Dedifferentiated amniotic fluid mesenchymal stem cell (primary cell): ENCODE measurements at regions not wholly inside any gene's neighbourhood (a gene's known extent, or its start where the extent isn't known, plus 50 kb on each side); places are given as distances from the start of the nearest gene placed in this dataset.
"Not testable (repeated sequence)": the region's sequence is repeated elsewhere in the genome, so short reads cannot be mapped to it uniquely, and the experiment has no call there.

Source experiments
- DNase-seq: peaks from one replicate; pipeline ENCODE4 v3.0.0-alpha.2; 2016; ENCODE audit errors: extremely low spot score

DNA sequence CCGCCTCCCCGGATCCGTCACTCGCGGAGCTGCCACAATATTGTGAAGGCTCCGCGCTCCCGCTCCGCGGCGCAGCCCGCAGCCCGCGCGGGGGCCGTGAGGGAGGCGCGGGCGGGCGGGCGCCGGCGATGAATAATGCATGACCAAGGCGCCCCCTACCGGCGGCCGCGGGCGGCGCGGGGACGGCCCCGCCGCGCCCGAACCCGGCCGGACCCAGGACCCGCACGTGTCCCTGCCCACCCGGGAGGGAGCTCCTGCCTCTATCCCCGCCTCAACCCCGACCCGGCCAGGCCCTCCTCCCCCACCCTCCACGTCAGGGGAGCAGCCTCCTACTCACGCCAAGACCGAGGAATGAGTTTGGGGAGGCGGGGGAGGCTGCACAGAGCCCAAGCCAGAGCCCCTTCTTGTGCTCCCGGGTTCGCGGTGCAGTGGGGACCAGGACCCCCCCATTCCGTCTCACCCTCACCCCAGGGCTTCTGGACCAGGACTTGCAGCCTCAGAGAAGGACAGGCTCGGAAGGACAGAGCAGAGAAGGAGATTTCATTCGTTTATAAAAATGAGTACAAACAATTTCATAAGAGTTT, 70.8 kb upstream of the CASZ1 start:
- no peak for DNase-seq

DNA sequence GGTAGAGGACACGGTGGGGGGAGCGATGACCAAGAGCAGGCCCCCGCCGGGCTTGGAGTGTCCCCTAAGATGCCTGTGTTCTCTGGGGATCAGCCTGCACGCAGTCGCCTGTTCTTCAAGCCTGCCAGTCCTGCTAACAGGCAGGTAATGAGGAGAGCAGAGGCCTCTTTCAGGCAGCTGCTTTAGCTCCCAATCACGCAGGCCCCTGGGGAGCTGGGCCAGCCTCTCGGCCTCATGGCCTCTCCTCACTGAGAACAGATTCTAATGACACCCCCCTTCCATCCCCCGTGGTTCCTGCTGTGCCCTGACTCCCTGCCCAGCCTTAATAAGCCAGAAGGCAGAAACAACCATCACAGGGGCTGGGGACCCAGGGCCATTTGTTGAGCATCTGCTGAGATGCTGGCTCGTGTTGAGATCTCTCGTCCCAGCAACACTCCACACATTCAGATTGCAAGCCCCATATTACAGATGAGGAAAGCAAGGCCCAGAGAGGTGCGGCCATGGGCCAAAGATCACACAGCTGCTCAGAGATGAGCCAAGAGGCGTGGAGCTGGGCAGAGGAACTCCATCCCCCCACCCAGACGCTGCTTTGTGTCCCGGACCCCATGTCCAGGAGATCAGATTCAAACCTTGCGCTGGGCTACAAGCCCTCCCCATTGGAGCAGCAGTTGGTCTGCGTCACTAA, 71.6 kb upstream of the CASZ1 start:
- no peak for DNase-seq

DNA sequence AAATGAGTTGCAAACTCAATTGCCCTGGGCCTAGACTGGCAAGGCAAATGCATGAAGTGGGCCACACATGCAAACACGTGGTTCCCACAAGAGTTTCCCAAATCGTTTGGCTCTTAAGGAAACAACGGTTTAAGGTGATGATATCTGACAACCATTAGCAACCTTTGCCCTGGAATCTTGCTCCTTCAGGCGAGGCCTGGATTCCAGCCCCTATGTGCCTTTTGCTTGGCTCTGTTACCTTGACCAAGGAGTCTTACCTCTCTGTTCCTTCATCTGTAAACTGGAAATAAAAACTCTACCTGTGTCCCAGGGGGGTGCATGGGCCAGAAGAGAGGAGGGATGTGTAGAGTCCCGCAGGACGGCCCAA, 72.1 kb upstream of the CASZ1 start:
- no peak for DNase-seq

DNA sequence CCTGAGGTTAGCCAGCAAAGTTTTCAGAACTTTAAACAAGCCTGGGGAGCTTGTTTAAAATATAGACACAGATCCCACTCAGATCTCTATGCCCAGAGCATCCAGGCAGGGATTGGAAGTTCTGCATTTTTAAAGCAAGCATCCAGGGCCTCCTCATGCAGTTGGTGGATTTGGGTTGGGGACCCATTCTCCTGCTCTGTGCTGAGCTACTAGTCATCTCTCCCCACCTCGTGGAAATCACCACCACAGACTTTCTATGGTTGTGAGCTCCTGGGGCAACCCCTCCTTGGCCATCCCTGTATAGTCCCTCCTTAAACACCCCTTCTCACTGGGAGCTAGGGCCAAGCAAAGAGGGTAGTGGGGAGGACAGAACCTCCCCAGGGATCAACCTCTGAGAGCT, 73.5 kb upstream of the CASZ1 start:
- no peak for DNase-seq

DNA sequence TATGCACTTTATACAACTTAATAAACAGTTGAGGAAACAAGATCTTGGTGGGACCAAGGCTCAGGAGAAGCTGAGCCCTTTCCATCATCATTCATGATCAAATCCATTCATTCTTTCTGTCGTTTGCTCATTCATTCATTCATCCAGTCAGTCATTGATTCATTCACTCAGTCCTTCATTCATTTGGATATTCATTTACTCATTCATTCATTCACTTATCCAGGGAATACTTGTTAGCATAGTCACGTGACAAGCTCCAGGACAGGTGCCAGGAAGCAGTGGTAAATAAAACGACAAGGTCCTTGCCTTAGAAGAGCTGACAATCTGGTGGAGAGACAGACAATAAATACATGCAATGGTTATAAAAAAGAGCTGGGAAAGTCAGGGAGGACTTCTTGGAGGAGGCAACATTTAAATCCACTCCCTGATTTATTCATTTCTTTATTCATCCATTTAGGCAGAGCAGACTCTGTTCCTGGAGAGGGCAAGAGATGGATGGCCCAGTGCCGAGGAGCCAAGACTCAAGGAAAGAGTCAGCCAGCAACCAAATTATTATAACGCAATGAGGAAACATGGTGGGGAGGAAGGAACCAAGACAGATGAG, 74.1 kb upstream of the CASZ1 start:
- DNase-seq, result no peak

DNA sequence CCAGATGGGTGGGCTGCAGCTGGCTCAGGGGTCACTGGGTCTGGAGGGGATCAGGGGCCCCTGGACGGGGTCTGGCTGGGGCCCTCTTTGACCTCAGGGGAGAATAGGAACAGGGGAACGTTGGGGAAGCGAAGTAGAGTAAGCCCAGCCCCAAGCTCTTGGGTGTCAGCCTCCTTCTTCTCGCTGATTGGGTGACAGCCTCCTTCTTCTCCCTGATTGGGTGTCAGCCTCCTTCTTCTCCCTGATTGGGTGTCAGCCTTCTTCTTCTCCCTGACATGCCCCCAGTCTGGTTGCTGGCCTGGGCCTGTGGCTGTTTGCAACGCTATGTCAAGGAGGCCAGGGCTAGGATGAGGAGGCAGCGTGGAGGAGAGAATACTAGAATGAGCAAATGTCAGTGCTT, 76.7 kb upstream of the CASZ1 start:
- DNase-seq, result no peak

DNA sequence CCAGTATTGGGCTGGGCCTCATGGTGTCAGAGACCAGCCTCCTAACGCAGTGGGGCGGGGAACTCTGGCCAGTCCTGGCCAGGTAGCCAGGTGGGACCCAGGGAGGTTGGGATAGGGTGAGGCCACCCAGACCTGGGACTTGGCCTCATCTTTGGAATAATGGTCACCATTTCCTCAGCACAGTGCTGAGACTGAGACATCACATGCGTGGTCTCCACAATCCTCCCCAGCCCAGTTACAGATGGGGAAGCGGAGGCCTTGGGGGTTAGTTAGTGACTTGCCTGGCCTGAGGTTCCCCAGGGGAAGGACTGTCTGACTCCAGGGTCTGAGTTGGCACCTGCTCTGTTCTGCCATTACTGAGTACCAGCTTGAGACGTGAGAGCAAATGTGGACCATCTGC, 77.9 kb upstream of the CASZ1 start:
- DNase-seq, result no peak

DNA sequence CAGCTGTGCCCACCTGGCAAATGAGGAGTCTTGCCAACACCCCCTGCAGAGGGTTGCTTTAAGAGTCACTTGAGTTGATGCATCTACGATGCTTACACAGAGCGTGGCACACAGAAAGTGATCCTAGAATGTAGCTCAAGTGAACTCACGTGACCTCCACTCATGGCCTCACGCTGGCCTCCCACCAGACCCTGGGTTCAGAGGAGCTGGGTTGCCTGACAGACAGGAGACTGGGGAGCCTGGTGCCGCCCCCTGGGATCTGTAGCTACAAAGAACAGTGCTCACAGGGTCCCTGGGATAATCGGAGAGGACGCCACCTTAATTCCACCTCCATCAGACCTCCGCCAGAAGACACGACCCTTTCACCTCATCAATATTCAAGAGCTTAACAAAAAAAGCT, 81.4 kb upstream of the CASZ1 start:
- no peak for DNase-seq

DNA sequence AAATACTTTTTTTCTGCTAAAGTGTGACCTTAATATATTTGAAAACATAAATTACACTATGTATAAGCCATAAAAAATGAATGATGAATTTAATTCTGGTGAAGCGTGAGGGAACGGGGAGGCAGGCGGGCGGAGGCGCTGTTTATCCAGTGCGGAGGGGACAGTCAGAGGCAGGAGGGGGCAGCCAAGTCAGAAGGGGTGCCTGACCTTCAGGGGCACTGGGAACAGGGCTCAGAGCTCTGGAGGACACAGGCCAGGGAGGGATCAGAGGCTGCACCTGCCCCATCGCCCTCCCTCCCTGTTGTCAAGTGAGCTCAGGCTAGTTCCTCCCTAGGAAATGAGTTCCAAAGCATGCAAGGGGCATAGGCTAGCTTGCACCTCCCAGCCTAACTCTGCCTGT, 82.0 kb upstream of the CASZ1 start:
- DNase-seq, result no peak

DNA sequence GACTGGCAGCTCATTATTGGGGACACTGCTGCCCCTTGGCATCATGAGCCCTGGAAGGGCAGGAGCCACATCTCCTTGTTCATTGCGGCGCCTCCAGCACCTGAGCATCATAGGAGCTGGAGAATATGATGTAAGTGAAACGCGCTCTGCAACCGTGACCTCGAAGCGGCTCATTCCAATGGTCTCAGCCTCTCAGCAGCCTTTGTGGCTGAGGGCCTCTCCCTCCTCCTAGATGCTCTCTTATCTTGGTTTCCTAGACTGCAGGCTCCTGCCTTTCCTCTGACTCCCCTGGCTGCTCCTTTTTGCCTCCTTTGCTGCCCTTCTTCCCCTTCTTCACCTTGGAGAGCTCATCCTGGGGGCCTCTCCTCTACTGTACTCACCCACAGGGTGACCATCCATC, 83.6 kb upstream of the CASZ1 start:
- DNase-seq, result no peak

DNA sequence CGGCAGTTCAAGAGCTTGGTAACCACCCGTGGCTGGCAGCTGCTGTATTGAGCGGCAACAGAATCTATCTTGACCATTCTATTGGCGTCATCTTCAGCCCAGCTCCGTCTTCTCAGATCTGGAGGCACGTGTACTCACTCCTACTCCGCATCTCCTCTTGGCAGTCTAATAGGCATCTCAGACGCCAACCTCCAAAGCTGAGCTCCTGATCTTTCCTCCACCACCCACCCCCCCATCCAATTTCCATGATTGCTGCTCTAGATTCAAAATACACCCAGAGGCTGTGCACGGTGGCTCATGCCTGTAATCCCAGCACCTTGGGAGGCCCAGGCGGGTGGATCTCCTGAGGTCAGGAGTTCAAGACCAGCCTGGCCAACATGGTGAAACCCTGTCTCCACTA, 84.6 kb upstream of the CASZ1 start:
- DNase-seq, result no peak

DNA sequence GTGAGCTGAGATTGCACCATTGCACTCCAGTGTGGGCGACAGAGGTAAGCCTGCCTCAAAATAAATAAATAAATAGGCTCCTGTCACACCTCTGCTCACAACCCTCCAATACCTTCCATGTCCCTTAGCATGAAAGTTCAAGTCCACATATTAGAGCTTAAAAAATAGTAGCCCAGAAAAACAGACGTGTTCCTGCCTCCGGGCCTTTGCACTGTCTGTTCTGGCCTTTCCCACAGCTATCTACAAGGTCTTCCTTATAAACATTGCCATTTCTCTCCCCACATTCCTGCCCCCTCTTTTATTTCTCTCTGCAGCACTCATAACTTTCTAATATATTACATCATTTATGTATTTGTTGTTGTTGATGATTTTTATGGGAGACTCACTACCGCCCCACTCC, 85.6 kb upstream of the CASZ1 start:
- no peak for DNase-seq

DNA sequence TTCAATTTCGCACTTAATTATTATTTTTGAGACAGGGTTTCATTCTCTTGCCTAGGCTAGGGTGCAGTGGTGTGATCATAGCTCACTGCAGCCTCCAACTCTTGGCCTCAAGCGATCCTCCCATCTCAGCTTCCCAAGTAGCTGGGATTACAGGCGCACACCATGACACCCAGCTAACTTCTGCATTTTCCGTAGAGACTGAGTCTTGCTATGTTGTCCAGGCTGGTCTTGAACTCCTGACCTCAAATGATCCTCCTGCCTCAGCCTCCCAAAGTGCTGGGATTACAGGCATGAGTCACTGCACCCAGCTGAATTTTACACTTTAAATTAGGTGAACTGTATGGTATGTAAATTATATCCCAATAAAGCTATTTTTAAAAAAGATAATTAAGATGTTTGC, 90.6 kb upstream of the CASZ1 start:
- not testable (repeated sequence) for DNase-seq

DNA sequence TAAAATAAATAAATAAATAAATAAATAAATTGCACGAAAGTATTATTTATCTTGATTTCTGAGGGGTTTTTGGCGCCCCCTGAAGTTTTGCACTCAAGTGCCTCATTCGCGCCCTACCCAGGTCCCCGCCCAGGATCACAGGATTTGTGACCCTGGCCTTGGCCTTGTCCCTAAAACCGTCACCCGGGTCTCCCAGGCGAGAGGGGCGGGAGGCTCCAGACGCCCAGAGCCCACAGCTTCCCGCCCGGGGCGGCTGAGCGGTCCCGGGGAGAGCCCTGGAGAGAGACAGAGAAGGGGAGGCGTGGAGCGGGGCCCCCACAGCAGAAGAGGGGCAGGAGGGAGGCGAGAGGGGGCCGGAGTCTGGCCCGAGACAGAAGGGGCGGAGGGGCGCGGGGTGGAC, 91.8 kb upstream of the CASZ1 start:
- no peak for DNase-seq

DNA sequence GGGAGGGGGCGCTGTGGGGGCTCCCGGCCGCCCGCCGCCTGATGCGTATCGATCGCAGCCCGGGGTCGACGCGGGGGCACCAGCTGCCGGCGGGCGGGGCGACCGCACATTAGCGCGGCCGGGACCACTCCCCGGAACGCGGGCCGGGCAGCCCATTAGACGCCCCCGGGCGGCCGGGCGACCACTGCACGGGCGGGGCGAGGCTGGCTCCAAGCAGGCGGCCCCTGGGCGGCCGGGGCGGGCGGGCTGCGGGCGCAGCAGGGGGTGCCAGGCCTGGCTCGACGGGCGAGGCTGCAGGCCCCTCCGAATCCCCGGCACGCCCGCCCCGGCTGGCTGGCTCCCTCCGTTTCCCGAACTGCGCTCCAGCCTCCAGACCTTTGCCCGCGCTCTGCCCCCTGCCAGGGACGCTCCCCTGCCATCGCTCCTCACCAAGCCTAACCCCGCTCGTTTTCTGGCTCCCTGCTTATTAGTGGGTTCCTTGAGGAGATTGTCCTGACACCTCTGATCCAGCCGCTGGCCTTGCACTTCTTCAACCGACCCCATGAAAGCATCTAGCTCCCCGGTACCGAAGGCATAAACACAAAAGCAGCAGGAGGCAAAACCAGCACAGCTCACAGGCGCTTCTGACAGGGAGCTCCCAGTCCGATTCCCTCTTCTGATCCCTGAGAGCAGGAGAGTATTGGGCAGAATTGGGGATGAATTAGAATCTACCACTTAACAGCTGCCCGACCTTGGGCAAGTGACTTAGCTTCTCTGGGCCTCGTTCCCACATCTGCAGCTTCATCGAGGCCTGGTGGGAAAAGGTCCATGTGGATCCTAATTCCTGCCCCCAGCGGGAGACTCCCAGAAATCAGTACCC, 92.6 kb upstream of the CASZ1 start:
- DNase-seq, result no peak

DNA sequence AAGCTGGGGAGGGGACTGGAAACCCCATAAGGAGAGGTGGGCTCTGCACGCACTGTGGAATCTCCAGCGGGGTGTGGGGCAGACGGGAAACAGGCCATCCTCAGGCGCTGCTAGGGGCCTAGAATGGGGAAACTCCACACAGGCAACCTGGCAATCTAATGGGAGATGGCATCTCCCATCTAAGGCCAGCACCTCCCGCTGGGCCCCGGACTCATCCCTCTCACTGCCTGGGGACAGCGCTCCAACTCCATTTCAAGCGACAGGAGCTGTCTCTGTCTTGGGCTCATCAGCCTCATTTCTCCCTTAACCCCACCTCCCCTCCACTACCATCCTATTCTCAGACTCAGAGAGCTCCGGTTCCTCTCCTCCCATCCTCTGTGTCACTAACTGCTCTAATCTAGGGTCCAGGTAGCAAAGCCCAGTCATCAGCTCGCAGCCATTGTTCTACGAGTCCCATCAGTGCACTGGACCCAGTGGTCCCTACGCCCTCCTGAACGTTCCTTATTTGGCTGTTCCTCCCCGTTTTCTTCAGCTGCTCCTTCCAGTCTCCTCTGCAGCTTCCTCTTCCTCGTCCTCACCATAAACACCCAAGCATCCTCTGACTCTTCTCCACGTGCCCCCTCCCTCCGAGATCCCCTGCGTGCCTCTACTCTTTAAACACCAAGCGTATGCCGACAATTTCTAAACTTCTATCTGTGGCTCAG, 93.4 kb upstream of the CASZ1 start:
- DNase-seq, result no peak

DNA sequence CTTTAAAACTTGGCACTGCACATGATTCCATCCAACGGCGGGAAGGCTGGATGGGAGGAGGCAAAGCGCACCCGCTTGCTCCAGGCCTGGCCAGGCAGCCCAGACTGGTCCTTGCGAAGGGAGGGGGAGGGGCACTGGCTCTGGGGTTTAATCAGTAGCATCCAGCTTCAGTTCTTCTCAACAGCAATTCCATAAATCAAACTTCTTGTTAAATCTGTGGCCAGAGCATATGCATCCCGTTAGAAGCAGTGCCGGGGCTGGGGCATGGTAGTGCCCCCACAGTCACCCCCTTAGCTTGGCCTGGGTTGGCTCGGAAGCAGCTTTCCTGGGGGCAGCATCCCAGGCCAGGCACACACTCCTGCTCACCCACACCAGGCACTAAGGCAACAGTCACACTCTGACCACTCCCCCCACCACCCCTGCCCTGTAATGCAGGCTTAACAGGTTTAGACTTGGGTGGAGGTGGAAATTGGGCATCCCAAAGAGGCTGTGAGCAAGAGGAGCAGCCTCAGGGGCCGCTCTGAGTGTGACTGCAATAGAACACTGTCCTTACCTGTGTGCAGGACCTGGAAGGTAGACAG, 94.1 kb upstream of the CASZ1 start:
- DNase-seq, result no peak

DNA sequence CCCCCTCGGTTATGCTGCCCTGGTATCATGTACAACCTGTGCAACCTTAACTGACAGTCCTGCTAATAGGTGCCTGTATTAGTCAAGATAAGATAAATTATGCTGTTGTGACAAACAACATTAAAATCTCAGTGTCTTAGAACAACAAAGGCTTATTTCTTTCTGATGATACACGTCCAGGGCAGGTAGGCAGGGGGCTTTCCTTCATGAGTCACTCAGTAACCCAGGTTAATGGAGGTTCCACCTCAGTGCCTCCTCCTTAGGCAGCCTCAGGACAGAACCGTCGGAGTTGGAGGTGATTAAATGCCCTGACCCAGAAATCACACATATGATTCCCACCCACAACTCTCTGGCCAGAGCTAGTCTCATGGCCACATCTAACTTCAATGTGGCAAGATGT, 94.6 kb upstream of the CASZ1 start:
- no peak for DNase-seq

DNA sequence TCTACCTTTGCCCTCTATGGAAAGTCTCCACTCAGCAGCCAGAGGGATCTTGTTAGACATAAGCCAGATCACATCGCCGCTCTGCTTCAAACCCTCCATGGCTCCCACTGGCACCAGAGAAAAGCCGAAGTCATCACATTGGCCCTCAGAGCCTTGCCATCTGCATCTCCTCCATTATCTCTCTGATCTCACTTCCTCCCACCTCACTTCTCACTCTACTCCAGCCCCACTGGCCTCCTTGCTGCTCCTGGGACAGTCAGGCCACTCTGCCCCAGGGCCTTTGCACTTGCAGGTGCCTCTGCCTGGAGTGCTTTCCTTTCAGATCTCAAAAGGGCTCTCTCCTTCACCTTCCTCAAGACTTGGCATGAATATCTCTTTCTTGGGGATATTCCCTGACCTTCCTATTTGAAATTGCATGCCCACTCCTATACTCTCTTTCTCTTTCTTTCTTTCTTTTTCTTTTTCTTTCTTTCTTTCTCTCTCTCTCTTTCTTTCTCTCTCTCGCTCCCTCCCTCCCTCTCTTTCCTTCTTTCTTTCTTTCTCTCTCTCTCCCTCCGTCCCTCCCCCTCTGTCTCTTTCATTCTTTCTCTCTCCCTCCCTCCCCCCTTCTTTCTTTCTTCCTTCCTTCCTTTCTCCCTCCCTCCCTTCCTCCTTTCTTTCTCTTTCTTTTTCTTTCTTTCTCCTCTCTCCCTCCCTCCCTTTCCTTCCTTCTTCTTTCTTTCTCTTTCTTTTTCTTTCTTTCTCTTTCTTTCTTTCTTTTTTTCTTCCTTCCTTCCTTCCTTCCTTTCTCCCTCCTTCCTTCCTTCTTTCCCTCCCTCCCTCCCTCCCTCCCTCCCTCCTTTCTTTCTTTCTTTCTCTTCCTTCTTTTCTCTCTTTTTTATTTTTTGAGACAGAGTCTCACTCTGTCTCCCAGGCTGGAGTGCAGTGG, 96.0 kb upstream of the CASZ1 start:
- DNase-seq, result no peak

DNA sequence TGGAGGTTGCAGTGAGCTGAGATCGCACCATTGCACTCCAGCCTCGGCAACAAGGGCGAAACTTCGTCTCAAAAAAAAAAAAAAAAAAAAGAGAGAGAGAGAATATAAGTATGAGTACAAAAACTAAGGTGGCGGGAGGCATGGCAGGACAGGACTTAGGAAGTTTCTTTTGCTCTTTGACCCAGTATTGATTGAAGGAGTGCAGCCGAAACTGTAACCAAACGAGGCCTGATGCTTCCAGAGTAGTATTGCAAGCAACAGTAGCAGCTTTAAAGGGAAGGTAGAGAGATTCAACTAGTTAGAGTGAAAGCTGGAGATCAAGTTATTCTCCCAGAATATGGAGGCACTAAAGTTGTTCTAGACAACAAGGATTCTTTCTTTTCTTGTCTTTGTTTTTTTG, 99.2 kb upstream of the CASZ1 start:
- no peak for DNase-seq

DNA sequence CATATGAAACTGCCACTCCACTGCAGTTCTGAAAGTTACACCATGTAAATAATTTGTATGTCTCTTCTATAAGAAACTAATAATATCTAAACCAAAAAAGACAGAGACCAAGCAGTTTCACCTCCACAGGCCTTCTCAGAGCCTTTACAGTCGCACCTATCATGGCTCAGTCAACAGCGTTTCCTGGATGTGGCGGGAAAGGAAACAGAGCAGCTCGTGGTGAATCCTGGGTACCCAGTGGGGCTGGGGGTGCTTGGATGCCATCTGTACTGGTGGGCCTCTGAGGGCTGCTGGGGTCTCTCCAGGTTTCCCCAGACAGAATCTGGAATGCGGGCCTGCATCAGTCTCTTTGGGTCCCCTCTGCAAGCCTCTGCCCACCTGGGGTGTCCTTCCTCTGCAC, 100.2 kb upstream of the CASZ1 start:
- DNase-seq, result no peak
